ENCODE measurements at regions not wholly inside any gene's neighbourhood (a gene's known extent, or its start where the extent isn't known, plus 50 kb on each side); places are given as distances from the start of the nearest gene placed in this dataset.

DNA sequence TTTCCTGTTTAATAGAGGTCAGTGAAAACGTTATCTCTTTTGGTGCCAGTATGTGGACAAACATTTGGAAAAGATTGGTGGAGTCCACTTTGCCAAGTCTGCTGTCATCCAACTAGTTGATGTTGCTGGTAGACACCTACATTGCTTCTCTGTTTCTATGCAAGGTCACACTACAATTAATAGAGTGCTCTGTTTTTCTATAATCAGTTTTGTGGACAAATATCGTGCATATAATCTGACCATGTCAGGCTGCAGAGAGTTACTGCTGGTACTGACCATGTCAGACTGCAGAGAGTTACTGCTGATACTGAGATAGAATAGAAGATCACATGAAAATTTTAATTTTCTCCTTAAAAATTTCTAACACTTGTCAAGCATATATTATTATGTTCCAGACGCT is 603.3 kb downstream of the TSN start:
- TF ChIP-seq SUZ12 (IDR thresholded peaks at IDR 0.05) (no peak), BHLHE40 (IDR thresholded peaks at IDR 0.05; ENCODE audit: borderline replicate concordance) (no peak), ZNF384 (IDR thresholded peaks at IDR 0.05) (no peak), HDGF (IDR thresholded peaks at IDR 0.05; ENCODE audit: borderline replicate concordance) (no peak), TARDBP (IDR thresholded peaks at IDR 0.05) (no peak), FOXM1 (IDR thresholded peaks at IDR 0.05; ENCODE audit: borderline replicate concordance) (no peak), FOXA1 (IDR thresholded peaks at IDR 0.05) (no peak), ARNT (IDR thresholded peaks at IDR 0.05) (no peak), PKNOX1 (IDR thresholded peaks at IDR 0.05) (no peak), CTBP1 (IDR thresholded peaks at IDR 0.05; ENCODE audit: borderline replicate concordance) (no peak), L3MBTL2 (conservative IDR thresholded peaks at IDR 0.05) (no peak), NFRKB (IDR thresholded peaks at IDR 0.05) (no peak), FOXK2 (IDR thresholded peaks at IDR 0.05) (no peak), ELF4 (IDR thresholded peaks at IDR 0.05) (no peak), LEF1 (IDR thresholded peaks at IDR 0.05; ENCODE audit: borderline replicate concordance) (no peak), SP1 (IDR thresholded peaks at IDR 0.05) (no peak)
- POLR2A ChIA-PET, result no interaction called here
- CTCF ChIA-PET, result no interaction called here
- DNase-seq (ENCODE audit: extremely low spot score), result no peak

DNA sequence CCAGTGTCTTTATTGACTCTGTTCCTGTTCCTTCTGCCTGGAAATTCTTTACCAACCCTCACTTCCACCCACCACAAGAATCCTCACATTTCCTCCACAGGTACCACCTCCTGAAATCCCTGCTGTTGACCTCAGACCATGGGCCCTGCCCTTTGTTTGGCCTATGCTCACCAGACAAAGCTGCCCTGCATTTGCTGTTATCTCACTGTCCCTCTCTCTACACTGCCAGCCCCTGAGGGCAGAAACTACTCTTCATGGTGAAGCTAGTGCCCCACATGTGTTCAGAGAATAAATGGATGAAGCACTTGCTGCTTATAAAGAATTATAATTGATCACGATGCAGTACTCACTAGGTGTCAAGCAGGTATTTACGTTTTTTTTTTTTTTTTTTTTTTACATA is 608.4 kb downstream of the TSN start:
- POLR2A ChIA-PET, result no interaction called here
- TF ChIP-seq BHLHE40 (IDR thresholded peaks at IDR 0.05; ENCODE audit: borderline replicate concordance) (no peak), TARDBP (IDR thresholded peaks at IDR 0.05) (no peak), CTBP1 (IDR thresholded peaks at IDR 0.05; ENCODE audit: borderline replicate concordance) (no peak), ARNT (IDR thresholded peaks at IDR 0.05) (no peak), ZNF384 (IDR thresholded peaks at IDR 0.05) (no peak), ELF4 (IDR thresholded peaks at IDR 0.05) (no peak), FOXA1 (IDR thresholded peaks at IDR 0.05) (no peak), FOXK2 (IDR thresholded peaks at IDR 0.05) (no peak), LEF1 (IDR thresholded peaks at IDR 0.05; ENCODE audit: borderline replicate concordance) (no peak), NFRKB (IDR thresholded peaks at IDR 0.05) (no peak), HDGF (IDR thresholded peaks at IDR 0.05; ENCODE audit: borderline replicate concordance) (no peak), SP1 (IDR thresholded peaks at IDR 0.05) (no peak), FOXM1 (IDR thresholded peaks at IDR 0.05; ENCODE audit: borderline replicate concordance) (no peak), PKNOX1 (IDR thresholded peaks at IDR 0.05) (no peak), SUZ12 (IDR thresholded peaks at IDR 0.05) (no peak), L3MBTL2 (conservative IDR thresholded peaks at IDR 0.05) (no peak)
- DNase-seq (ENCODE audit: extremely low spot score), result no peak
- CTCF ChIA-PET, result no interaction called here

DNA sequence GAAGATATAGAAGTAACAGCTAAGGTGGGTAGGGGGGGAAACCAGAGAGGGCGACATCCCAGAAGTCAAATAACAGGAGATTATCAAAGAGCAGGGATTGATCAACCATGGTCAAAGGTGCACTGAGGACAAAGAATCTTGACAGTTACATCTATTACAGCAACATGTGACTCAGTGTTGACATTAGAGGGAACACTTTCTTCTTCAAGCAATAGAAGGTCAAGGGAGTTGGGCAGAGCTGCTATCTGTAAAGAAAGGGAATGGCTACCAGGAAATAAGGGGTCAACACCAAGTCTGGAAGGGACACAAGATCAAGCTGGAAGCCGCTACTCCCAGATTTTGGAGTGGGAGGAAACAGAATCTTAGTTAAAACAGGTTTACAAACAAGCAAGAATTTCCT is 611.0 kb downstream of the TSN start:
- CTCF ChIA-PET, result no interaction called here
- no peak for DNase-seq (ENCODE audit: extremely low spot score)
- POLR2A ChIA-PET, result no interaction called here
- TF ChIP-seq ELF4 (IDR thresholded peaks at IDR 0.05) (no peak), PKNOX1 (IDR thresholded peaks at IDR 0.05) (no peak), SP1 (IDR thresholded peaks at IDR 0.05) (no peak), L3MBTL2 (conservative IDR thresholded peaks at IDR 0.05) (no peak), ARNT (IDR thresholded peaks at IDR 0.05) (no peak), LEF1 (IDR thresholded peaks at IDR 0.05; ENCODE audit: borderline replicate concordance) (no peak), FOXM1 (IDR thresholded peaks at IDR 0.05; ENCODE audit: borderline replicate concordance) (no peak), FOXA1 (IDR thresholded peaks at IDR 0.05) (no peak), TARDBP (IDR thresholded peaks at IDR 0.05) (no peak)

DNA sequence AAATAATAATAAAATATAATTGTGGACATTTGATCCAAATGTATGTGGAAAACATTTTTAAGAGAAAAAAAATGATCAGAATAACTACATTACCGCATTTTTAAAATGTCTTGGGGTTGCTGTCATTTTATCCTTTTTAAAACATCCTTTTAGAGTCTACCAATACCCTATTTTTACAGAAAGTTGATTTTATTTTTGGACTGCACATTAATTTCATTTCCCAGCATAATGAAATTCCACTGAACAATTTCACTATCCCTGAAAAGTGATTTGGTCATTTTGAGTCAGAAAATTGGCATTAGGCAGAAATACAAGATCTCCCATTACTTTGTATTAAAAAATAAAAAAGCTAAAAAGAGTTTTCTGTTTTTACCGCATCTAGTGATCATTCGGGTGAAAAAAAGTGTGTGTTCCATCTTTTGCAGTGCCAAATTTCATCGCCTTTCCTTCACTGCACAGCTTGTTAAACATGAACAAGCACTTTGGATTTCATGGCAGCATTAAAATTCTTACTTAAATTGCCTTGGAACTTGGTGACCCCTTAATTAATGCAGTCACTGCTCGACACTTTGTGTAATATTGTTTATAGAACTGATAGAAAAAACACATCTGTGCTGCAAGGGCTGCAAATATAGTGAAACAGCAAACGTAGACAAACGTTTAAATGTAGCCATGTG is 611.7 kb downstream of the TSN start:
- ChIA-PET CTCF (no interaction called here), POLR2A (no interaction called here)
- TF ChIP-seq HDGF (IDR thresholded peaks at IDR 0.05; ENCODE audit: borderline replicate concordance), result no peak
- TF ChIP-seq ARNT (IDR thresholded peaks at IDR 0.05), result no peak
- no peak for TF ChIP-seq FOXA1 (IDR thresholded peaks at IDR 0.05)
- no peak for DNase-seq (ENCODE audit: extremely low spot score)

- no peak for DNase-seq (ENCODE audit: extremely low spot score)
- ChIA-PET CTCF (no interaction called here), POLR2A (no interaction called here)
- TF ChIP-seq PKNOX1 (IDR thresholded peaks at IDR 0.05) (no peak), CTBP1 (IDR thresholded peaks at IDR 0.05; ENCODE audit: borderline replicate concordance) (no peak), SUZ12 (IDR thresholded peaks at IDR 0.05) (no peak), ELF4 (IDR thresholded peaks at IDR 0.05) (no peak), L3MBTL2 (conservative IDR thresholded peaks at IDR 0.05) (no peak), BHLHE40 (IDR thresholded peaks at IDR 0.05; ENCODE audit: borderline replicate concordance) (no peak), LEF1 (IDR thresholded peaks at IDR 0.05; ENCODE audit: borderline replicate concordance) (no peak), ARNT (IDR thresholded peaks at IDR 0.05) (no peak), NFRKB (IDR thresholded peaks at IDR 0.05) (no peak), FOXK2 (IDR thresholded peaks at IDR 0.05) (no peak), TARDBP (IDR thresholded peaks at IDR 0.05) (no peak), FOXA1 (IDR thresholded peaks at IDR 0.05) (no peak), ZNF384 (IDR thresholded peaks at IDR 0.05) (no peak), SP1 (IDR thresholded peaks at IDR 0.05) (no peak), FOXM1 (IDR thresholded peaks at IDR 0.05; ENCODE audit: borderline replicate concordance) (no peak), HDGF (IDR thresholded peaks at IDR 0.05; ENCODE audit: borderline replicate concordance) (no peak)
These were observed 612.2 kb downstream of the TSN start for GRCh38 chr2:122367646-122368010.

Data from HEK293T (cell line).